SK-MEL-5 (cell line): ENCODE measurements at regions not wholly inside any gene's neighbourhood (a gene's known extent, or its start where the extent isn't known, plus 50 kb on each side); places are given as distances from the start of the nearest gene placed in this dataset.
"Not testable (repeated sequence)": the region's sequence is repeated elsewhere in the genome, so short reads cannot be mapped to it uniquely, and the experiment has no call there.

Experiments used
- DNase-seq: peaks from one replicate; pipeline ENCODE4 v3.0.0-alpha.2; 2016; ENCODE audit warnings: low read depth, low spot score
- in situ Hi-C: cut with HindIII; loops from 2 replicates; pipeline ENCODE4 v1.10.0; 2016; ENCODE audit warnings: low sequenced_read_pairs, high pct_unique_total_duplicates, low pct_unique_long_range_greater_than_20kb

GRCh38 chr9:73284377-73284776 is 132.7 kb downstream of the ANXA1 start:
- DNase-seq: no peak
- in situ Hi-C loops: no loop called here

GRCh38 chr9:73294336-73294735 is 142.7 kb downstream of the ANXA1 start:
- in situ Hi-C loops: no loop called here

GRCh38 chr9:73325983-73326382 is 174.3 kb downstream of the ANXA1 start:
- DNase-seq: no peak
- in situ Hi-C loops: no loop called here

More at GRCh38 chr9:73294336-73294735, 142.7 kb downstream of the ANXA1 start:
- DNase-seq: no peak

DNA sequence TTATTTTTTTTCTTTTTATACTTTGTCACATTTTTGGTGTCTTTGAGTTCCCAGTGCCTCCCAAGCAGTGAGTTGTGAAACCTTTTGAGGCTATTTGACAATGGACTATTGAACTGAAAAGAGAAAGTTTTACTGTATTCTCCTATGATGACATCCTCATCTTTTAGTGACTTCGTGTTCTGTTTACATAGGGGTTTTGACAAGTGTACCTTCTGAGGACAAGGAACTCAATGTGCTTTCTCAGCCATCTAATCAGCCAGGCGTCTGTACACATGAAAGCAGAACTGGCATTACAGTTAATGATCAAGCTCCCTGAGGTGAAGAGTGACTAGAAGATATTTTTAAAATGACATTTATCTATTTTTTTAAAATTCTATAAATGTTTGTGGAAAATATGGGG is 175.5 kb downstream of the ANXA1 start:
- in situ Hi-C loops: no loop called here

DNA sequence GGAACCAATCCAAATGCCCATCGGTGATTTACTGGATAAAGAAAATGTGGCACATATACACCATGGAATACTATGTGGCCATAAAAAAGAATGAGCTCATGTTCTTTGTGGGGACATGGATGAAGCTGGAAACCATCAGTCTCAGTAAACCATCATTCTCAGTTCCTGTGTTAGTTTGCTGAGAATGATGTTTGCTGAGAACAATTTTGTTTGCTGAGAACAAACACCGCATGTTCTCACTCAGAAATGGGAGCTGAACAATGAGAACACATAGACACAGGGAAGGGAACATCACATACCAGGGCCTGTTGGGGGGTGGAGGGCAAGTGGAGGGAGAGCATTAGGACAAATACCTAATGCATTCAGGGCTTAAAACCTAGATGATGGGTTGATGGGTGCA is 185.5 kb downstream of the ANXA1 start:
- in situ Hi-C loops, DNase-seq: not testable (repeated sequence)

More for the DNA sequence above, 175.5 kb downstream of the ANXA1 start:
- DNase-seq: peak; percentile 60

GRCh38 chr9:73344060-73344459 is 192.4 kb downstream of the ANXA1 start:
- no peak for DNase-seq
- in situ Hi-C loops: no loop called here

- in situ Hi-C loops: no loop called here
- DNase-seq: no peak
Measured at GRCh38 chr9:73347123-73347522, 195.5 kb downstream of the ANXA1 start.

- in situ Hi-C loops: no loop called here
- DNase-seq: no peak
Measured at GRCh38 chr9:73347720-73348119, 196.1 kb downstream of the ANXA1 start.

- DNase-seq: no peak
- in situ Hi-C loops: no loop called here
Measured at GRCh38 chr9:73348471-73348870, 196.8 kb downstream of the ANXA1 start.

DNA sequence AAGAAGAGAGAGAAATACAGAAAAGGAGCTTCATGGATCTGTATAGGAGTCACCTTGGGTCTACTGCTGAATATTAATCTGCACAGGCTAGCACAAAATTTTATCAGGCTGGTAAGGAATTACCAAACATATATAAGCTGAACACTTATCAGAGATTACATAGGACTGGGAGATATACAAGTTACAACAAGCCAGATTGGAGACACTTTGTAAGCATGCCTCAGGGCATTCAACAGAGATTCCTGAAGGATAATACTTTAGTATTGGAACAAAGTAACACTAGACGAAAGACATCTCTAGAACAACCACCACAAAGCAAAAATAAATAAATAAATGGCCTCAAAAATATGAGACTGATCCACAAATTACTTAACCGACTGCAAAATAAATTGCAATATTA is 197.8 kb downstream of the ANXA1 start:
- DNase-seq: no peak
- in situ Hi-C loops: no loop called here

GRCh38 chr9:73357607-73358006 is 205.9 kb downstream of the ANXA1 start:
- in situ Hi-C loops: no loop called here

DNA sequence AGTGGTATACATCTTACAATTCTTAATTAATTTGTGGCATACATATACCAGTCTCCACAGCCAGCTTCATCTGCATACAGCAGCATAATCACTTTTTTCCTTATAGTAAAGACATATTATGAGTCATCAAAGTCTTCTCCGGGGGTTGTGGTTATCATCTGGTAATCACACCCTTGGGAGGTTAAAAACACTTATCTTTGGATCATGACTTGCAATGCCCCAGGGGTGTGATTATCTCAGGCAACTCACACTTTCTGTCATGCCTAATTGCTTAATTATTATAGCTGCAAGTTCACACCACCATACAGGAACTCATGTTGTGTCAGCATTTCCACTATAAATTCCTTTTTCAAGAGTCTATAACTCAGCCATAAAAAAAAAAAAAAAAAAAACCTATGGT is 218.4 kb downstream of the ANXA1 start:
- peak; percentile 12 for DNase-seq

More at GRCh38 chr9:73357607-73358006, 205.9 kb downstream of the ANXA1 start:
- DNase-seq: no peak

GRCh38 chr9:73371801-73372200 is 220.1 kb downstream of the ANXA1 start:
- in situ Hi-C loops: no loop called here
- DNase-seq: no peak

More for the DNA sequence above, 218.4 kb downstream of the ANXA1 start:
- in situ Hi-C loops: no loop called here

DNA sequence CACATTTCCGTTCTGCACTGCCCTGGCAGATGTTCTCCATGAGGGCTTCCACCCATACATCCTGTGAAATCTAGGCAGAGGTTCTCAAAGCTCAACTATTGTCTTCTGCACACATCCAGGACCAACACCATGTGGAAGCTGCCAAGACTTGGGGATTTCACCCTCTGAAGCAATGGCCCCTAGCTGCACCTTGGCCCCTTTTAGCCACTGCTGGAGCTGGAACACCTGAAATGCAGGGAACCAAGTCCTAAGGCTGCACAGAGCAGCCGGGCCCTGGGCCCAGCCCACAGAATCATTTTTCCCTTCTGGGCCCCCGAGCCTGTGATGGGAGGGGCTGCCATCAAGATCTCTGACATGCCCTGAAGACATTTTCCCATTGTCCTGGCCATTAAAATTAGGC is 228.7 kb downstream of the ANXA1 start:
- no peak for DNase-seq
- in situ Hi-C loops: no loop called here

DNA sequence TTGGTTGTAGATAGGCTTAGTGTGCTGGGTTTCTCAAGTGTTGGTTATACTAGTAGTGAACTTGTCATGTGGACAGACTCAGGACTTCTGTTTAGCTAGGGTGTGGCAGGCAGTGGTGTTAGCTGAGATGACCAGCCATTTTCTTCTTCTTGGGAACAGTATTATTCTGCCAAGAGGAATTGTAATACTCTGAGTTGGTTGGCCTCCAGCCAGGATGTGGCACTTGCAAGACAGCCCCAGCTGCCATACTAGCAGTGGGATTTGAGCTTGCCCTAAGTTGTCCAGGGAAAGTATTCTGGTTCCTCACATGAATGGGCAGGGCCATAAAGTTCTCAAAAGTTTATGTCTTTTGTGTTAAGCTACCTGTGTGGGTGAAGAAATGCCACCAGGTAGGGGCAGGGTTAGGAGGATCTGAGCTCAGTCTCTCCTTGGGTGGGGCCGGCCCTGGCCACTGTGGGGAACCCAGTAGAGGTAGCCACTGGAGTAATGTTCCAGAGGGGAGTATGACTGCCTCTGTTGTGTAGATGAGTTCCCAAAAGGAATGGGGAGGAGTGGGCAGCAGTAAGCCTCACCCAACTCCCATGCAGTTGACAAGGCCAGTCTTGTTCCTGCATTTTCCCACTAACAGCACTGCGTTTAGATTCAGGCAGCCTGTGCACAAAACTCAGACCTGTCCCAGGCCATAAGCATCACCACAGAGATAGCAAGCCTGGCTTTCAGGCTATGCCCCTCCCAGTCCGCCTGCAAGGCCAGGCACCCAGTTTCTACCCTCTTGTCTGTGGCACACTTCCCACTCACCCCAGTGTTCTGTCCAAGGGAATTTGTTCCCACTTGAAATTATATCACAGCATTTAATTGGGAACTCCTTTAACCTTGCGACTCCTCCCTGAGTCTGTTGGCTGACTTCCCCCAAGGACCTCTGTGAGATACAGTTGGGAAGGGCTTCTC is 250.7 kb downstream of the ANXA1 start:
- no peak for DNase-seq
- in situ Hi-C loops: no loop called here

DNA sequence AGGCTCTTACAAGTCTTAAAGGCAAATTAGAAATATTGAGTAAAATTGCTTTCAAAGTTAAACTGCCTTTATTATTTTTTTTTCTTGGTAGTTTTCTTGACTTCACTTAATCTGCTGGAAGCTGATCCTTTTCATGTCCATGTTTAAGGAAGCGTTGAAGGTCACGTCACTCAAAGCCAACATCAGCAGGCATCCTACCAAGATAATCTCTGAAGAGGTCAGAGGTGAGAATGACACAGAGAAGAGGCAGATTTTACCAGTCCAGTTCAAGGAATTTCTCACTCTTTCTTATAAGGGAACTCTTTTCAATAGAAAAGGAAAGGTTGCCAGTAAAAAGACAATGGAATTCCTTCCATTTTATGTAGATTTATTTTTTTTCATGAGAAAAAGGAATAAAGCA is 259.8 kb downstream of the ANXA1 start:
- in situ Hi-C loops: no loop called here
- no peak for DNase-seq

GRCh38 chr9:73412874-73413273 is 261.2 kb downstream of the ANXA1 start:
- in situ Hi-C loops: no loop called here
- no peak for DNase-seq

GRCh38 chr9:73423891-73424290 is 272.2 kb downstream of the ANXA1 start:
- DNase-seq: no peak
- in situ Hi-C loops: no loop called here

GRCh38 chr9:73426269-73426668 is 274.6 kb downstream of the ANXA1 start:
- DNase-seq: peak; percentile 43
- in situ Hi-C loops: no loop called here
